GM23248 (cell line): ENCODE measurements at regions not wholly inside any gene's neighbourhood (a gene's known extent, or its start where the extent isn't known, plus 50 kb on each side); places are given as distances from the start of the nearest gene placed in this dataset.
"Not testable (repeated sequence)": the region's sequence is repeated elsewhere in the genome, so short reads cannot be mapped to it uniquely, and the experiment has no call there.

Experiments used
- DNase-seq: peaks from one replicate; pipeline ENCODE4 v3.0.0-alpha.2; 2015
- H2AFZ ChIP-seq: fragments of 200-600 bp; sonication (generic); 2 replicates; pipeline ENCODE4 v1.6.1; 2016; ENCODE audit warnings: antibody characterized with exemption
- H3F3A ChIP-seq: fragments of 200-600 bp; sonication (generic); 2 replicates; pipeline ENCODE4 v1.6.1; 2016; ENCODE audit warnings: mild to moderate bottlenecking, antibody characterized with exemption, mixed run types; ENCODE audit not compliant: insufficient read depth
- H3K27ac ChIP-seq: fragments of 200-600 bp; sonication (generic); 2 replicates; pipeline ENCODE4 v1.5.1; 2016; ENCODE audit warnings: mild to moderate bottlenecking
- H3K27me3 ChIP-seq: fragments of 200-600 bp; sonication (generic); replicated peaks from 2 replicates; pipeline ENCODE4 v1.6.1; 2016; ENCODE audit warnings: mild to moderate bottlenecking; ENCODE audit not compliant: insufficient read depth
- H3K36me3 ChIP-seq: fragments of 200-600 bp; sonication (generic); 2 replicates; pipeline ENCODE4 v1.6.1; 2016; ENCODE audit warnings: low read depth, mild to moderate bottlenecking
- H3K4me1 ChIP-seq: fragments of 200-600 bp; sonication (generic); 2 replicates; pipeline ENCODE4 v1.6.1; 2016; ENCODE audit warnings: mild to moderate bottlenecking; ENCODE audit not compliant: insufficient read depth
- H3K4me2 ChIP-seq: fragments of 200-600 bp; sonication (generic); one replicate; pipeline ENCODE4 v1.6.1; 2016; ENCODE audit warnings: mild to moderate bottlenecking; ENCODE audit not compliant: unreplicated experiment
- H3K4me3 ChIP-seq: fragments of 200-600 bp; sonication (generic); 2 replicates; pipeline ENCODE4 v1.5.1; 2016; ENCODE audit warnings: mild to moderate bottlenecking
- H3K79me2 ChIP-seq: fragments of 200-600 bp; sonication (generic); 2 replicates; pipeline ENCODE4 v1.6.1; 2016; ENCODE audit warnings: mild to moderate bottlenecking; ENCODE audit not compliant: insufficient read depth
- H3K9ac ChIP-seq: fragments of 200-600 bp; sonication (generic); 2 replicates; pipeline ENCODE4 v1.6.1; 2016; ENCODE audit warnings: mild to moderate bottlenecking
- H3K9me2 ChIP-seq: fragments of 200-600 bp; sonication (generic); 2 replicates; pipeline ENCODE4 v1.6.1; 2016; ENCODE audit warnings: mixed run types, mild to moderate bottlenecking, moderate library complexity; ENCODE audit not compliant: insufficient read depth
- H3K9me3 ChIP-seq: fragments of 200-600 bp; sonication (generic); one replicate; pipeline ENCODE4 v1.6.1; 2017; ENCODE audit warnings: low read depth
- H4K20me1 ChIP-seq: fragments of 200-600 bp; sonication (generic); 2 replicates; pipeline ENCODE4 v1.6.0; 2016; ENCODE audit not compliant: insufficient read depth
- EZH2 ChIP-seq: fragments of 200-600 bp; sonication (generic); IDR thresholded peaks from 2 replicates; pipeline ENCODE4 v1.6.1; 2018; ENCODE audit warnings: antibody characterized with exemption, mild to moderate bottlenecking; ENCODE audit not compliant: insufficient read depth, poor library complexity, severe bottlenecking
- EZH2phosphoT487 ChIP-seq: fragments of 200-600 bp; sonication (generic); IDR thresholded peaks from 2 replicates; pipeline ENCODE4 v1.6.1; 2018; ENCODE audit warnings: antibody characterized with exemption, moderate library complexity, mild to moderate bottlenecking, low read depth; ENCODE audit not compliant: insufficient read depth
- WGBS, 2 experiments: methylation state at CpG; one replicate each; pipeline ENCODE4 v1.1.6; 2015 to 2017; ENCODE audit warnings: low lambda C conversion rate in 2 of 2, low coverage in 1 of 2; ENCODE audit errors: missing lambda C conversion rate in 2 of 2; 5-methylcytosine and 5-hydroxymethylcytosine counted together
- in situ Hi-C: fragments of 300-500 bp; cut with MboI; formaldehyde crosslinking; loops from 2 replicates; pipeline ENCODE4 v1.15.0; 2020

- DNase-seq = peak; percentile 93
- peak overlapping the region; percentile 91 for H3K27ac ChIP-seq
- in situ Hi-C loops = no loop called here
- peak overlapping the region; percentile 62; the same call in 1 of the 2 replicates for H3K4me3 ChIP-seq
- H3K4me2 ChIP-seq = peak overlapping the region; percentile 92
- H3K27me3 ChIP-seq = no peaks in the 10 kb centered on the region
- H2AFZ ChIP-seq = peak overlapping the region; percentile 68
- TF ChIP-seq EZH2phosphoT487 (no peak), EZH2 (no peak)
- H3K79me2 ChIP-seq = no peaks in the 10 kb centered on the region
- WGBS, 2 experiments = 20% methylated on average over 5 of the region's 5 CpGs
- peak overlapping the region; percentile 63 for H3K9ac ChIP-seq
- peaks cover 47% of the 10 kb centered on the region for H3K4me1 ChIP-seq
- no peaks in the 10 kb centered on the region for H3K36me3 ChIP-seq
- H3F3A ChIP-seq = peaks cover 50% of the 10 kb centered on the region
- H4K20me1 ChIP-seq = no peaks in the 10 kb centered on the region
- no peaks in the 10 kb centered on the region for H3K9me3 ChIP-seq
- H3K9me2 ChIP-seq = no peaks in the 10 kb centered on the region
Measured at GRCh38 chr12:89225401-89225800, 126.9 kb downstream of the DUSP6 start.

GRCh38 chr12:89222580-89222979 is 129.7 kb downstream of the DUSP6 start:
- WGBS, 2 experiments = 96 to 98% methylated on average over 2 to 3 of the region's 3 CpGs

DNA sequence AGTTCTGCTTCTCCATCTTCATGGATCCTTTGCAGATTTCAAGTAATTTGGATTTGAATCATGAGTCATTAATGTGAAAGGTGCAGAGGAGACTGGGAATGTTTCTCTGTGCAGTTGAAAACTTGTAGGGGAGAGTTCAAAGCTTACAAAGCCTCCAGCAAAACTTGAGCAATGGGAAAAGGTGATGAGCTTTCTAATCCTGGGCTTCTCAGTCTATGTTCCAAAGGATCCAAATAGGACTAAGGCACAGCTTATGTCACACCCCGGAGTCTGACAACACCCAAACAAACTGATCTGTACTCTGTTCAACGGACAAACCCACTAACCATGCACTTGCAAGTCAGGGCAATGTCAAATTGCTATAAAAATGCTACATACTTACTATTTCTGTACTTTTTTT is 134.8 kb downstream of the DUSP6 start:
- Histone ChIP-seq H3K4me1 (peaks cover 9% of the 10 kb centered on the region), H3F3A (no peaks in the 10 kb centered on the region), H4K20me1 (no peaks in the 10 kb centered on the region), H3K27me3 (no peaks in the 10 kb centered on the region), H3K36me3 (no peaks in the 10 kb centered on the region), H3K9ac (no peak overlapping the region), H3K9me2 (no peaks in the 10 kb centered on the region), H3K79me2 (no peaks in the 10 kb centered on the region), H3K27ac (no peak overlapping the region), H3K4me2 (no peak overlapping the region), H2AFZ (no peak overlapping the region), H3K4me3 (no peak overlapping the region), H3K9me3 (no peaks in the 10 kb centered on the region)
- DNase-seq = no peak
- 76 to 78% methylated on average over 2 of the region's 2 CpGs for WGBS, 2 experiments
- TF ChIP-seq EZH2 (no peak), EZH2phosphoT487 (no peak)
- in situ Hi-C loops = no loop called here

More at GRCh38 chr12:89222580-89222979, 129.7 kb downstream of the DUSP6 start:
- H3K4me2 ChIP-seq, H3K27me3 ChIP-seq, H3K4me3 ChIP-seq, H2AFZ ChIP-seq, H3K36me3 ChIP-seq, H4K20me1 ChIP-seq, in situ Hi-C loops, H3K9me3 ChIP-seq, H3K79me2 ChIP-seq, DNase-seq, H3K27ac ChIP-seq, H3K9ac ChIP-seq, H3K9me2 ChIP-seq: not testable (repeated sequence)
- H3K4me1 ChIP-seq = peaks cover 26% of the 10 kb centered on the region
- H3F3A ChIP-seq = peaks cover 34% of the 10 kb centered on the region

DNA sequence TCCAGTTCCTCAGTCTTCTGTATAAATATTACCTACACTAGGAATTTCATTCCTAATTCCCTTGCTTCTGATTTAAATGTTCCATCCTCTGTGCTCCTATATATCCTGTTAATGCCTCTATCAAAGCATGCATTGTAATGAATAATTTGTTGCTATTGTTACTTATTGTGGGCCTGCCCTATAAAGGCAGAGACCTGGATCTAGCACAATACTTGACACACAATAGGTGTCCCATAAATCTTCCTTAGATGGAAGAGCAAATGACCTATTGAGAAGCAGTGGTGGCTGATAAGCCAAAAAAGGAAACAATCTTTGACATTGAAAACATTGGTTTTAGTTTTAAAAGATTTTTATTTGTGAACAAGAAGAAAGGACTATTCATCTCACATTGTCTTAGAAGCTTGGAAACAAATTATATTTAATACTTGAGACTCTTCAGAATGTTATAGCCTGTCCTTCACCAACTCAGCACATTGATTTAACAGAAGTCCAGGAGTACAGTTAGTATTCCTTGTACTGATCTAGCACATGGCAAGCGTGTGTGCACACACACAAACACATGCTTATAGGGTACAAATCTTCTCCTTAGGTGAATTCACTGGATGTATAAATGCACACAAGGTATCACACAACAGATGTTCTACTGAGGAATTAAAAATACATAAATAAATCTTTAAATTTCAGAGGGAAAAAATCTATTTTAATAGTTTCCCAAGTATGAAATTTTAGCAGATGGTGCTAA is 135.9 kb downstream of the DUSP6 start:
- H3K9me3 ChIP-seq = no peaks in the 10 kb centered on the region
- H3F3A ChIP-seq = peaks cover 8% of the 10 kb centered on the region; the same call in 1 of the 2 replicates
- no peak overlapping the region for H3K27ac ChIP-seq
- 97 to 100% methylated on average over 1 of the region's 1 CpG for WGBS, 2 experiments
- no peaks in the 10 kb centered on the region for H3K9me2 ChIP-seq
- H3K4me1 ChIP-seq = peaks cover 20% of the 10 kb centered on the region
- no peak overlapping the region for H3K4me3 ChIP-seq
- H3K9ac ChIP-seq = no peak overlapping the region
- no peak for DNase-seq
- TF ChIP-seq EZH2phosphoT487 (no peak), EZH2 (no peak)
- no peak overlapping the region for H2AFZ ChIP-seq
- H3K27me3 ChIP-seq = no peaks in the 10 kb centered on the region
- H3K4me2 ChIP-seq = no peak overlapping the region
- H3K36me3 ChIP-seq = no peaks in the 10 kb centered on the region
- in situ Hi-C loops = no loop called here
- H4K20me1 ChIP-seq = no peaks in the 10 kb centered on the region
- H3K79me2 ChIP-seq = no peaks in the 10 kb centered on the region

GRCh38 chr12:89215196-89215595 is 137.1 kb downstream of the DUSP6 start:
- Histone ChIP-seq H3K79me2 (no peaks in the 10 kb centered on the region), H3K9me2 (no peaks in the 10 kb centered on the region), H3K4me3 (no peak overlapping the region), H3K36me3 (no peaks in the 10 kb centered on the region), H2AFZ (no peak overlapping the region), H3K27ac (no peak overlapping the region), H3K27me3 (no peaks in the 10 kb centered on the region), H3K4me1 (peaks cover 32% of the 10 kb centered on the region), H3F3A (peaks cover 20% of the 10 kb centered on the region; the same call in 1 of the 2 replicates), H3K9me3 (no peaks in the 10 kb centered on the region), H3K4me2 (no peak overlapping the region), H3K9ac (no peak overlapping the region), H4K20me1 (no peaks in the 10 kb centered on the region)
- in situ Hi-C loops = no loop called here
- WGBS, 2 experiments = 97 to 100% methylated on average over 1 of the region's 1 CpG
- TF ChIP-seq EZH2 (no peak), EZH2phosphoT487 (no peak)
- no peak for DNase-seq
